DND-41 (cell line): ENCODE measurements at regions not wholly inside any gene's neighbourhood (a gene's known extent, or its start where the extent isn't known, plus 50 kb on each side); places are given as distances from the start of the nearest gene placed in this dataset.

Experiments used
- ATAC-seq: fragments of 200-7000 bp; cut with Tn5 transposase; 3 replicates; pipeline ENCODE4 v1.9.1; 2021; ENCODE audit warnings: low read depth; ENCODE audit not compliant: insufficient read depth
- DNase-seq: peaks from one replicate; pipeline ENCODE4 v3.0.0-alpha.2; 2020
- H2AFZ ChIP-seq: 2 replicates; pipeline ENCODE4 v1.6.0; 2012; ENCODE audit warnings: low read depth, low read length
- H3K27ac ChIP-seq: 2 replicates; pipeline ENCODE4 v1.5.1; 2012; ENCODE audit warnings: low read length, inconsistent platforms
- H3K27me3 ChIP-seq: fragments of 200-600 bp; sonication (generic); 2 replicates; pipeline ENCODE4 v1.6.0; 2012; ENCODE audit warnings: low read length, mild to moderate bottlenecking, inconsistent platforms; ENCODE audit not compliant: insufficient read depth, poor library complexity
- H3K36me3 ChIP-seq: 2 replicates; pipeline ENCODE4 v1.5.1; 2012; ENCODE audit warnings: low read length, inconsistent platforms; ENCODE audit not compliant: insufficient read depth
- H3K4me1 ChIP-seq: 2 replicates; pipeline ENCODE4 v1.5.1; 2012; ENCODE audit warnings: mild to moderate bottlenecking, low read length; ENCODE audit not compliant: insufficient read depth
- H3K4me2 ChIP-seq: 2 replicates; pipeline ENCODE4 v1.6.0; 2012; ENCODE audit warnings: mild to moderate bottlenecking, moderate library complexity, low read length, inconsistent platforms; ENCODE audit not compliant: insufficient read depth
- H3K4me3 ChIP-seq, 2 experiments: fragments of 200-600 bp in 1 of 2; shearing (Covaris generic) in 1 of 2; 2 replicates each; pipeline ENCODE4 v1.5.1; 2012 to 2016; ENCODE audit warnings: inconsistent platforms in 2 of 2, low read length in 2 of 2, mild to moderate bottlenecking in 2 of 2, low read depth in 1 of 2, moderate library complexity in 1 of 2
- H3K79me2 ChIP-seq: 2 replicates; pipeline ENCODE4 v1.6.0; 2012; ENCODE audit warnings: low read length, inconsistent platforms; ENCODE audit not compliant: insufficient read depth
- H3K9ac ChIP-seq: 2 replicates; pipeline ENCODE4 v1.6.0; 2012; ENCODE audit warnings: low read depth, mild to moderate bottlenecking, inconsistent platforms, low read length, moderate library complexity
- H3K9me3 ChIP-seq: 2 replicates; pipeline ENCODE4 v1.5.1; 2012; ENCODE audit warnings: low read length, moderate library complexity, mild to moderate bottlenecking, inconsistent platforms; ENCODE audit not compliant: insufficient read depth, severe bottlenecking
- H4K20me1 ChIP-seq: 2 replicates; pipeline ENCODE4 v1.6.0; 2012; ENCODE audit warnings: low read length; ENCODE audit not compliant: insufficient read depth
- CTCF ChIP-seq: IDR thresholded peaks from 2 replicates; pipeline ENCODE4 v1.5.1; 2012; ENCODE audit warnings: borderline replicate concordance, low read length, moderate library complexity, mild to moderate bottlenecking; ENCODE audit not compliant: poor library complexity, severe bottlenecking; ENCODE audit errors: extremely low read depth
- EZH2 ChIP-seq: IDR thresholded peaks from 3 replicates; pipeline ENCODE4 v1.6.1; 2012; ENCODE audit warnings: borderline replicate concordance, low read depth, mild to moderate bottlenecking, moderate library complexity, low read length, inconsistent platforms; ENCODE audit not compliant: severe bottlenecking

GRCh38 chr6:111990214-111990613 is 63.7 kb upstream of the CCN6 start:
- H3K27ac ChIP-seq, result no peak overlapping the region
- TF ChIP-seq CTCF (no peak), EZH2 (no peak)

GRCh38 chr6:111992851-111993250 is 61.1 kb upstream of the CCN6 start:
- peak; percentile 79 for DNase-seq
- Histone ChIP-seq H3K4me3 (no peak overlapping the region), H3K4me1 (peaks cover 57% of the 10 kb centered on the region), H4K20me1 (no peaks in the 10 kb centered on the region), H3K27ac (peak overlapping the region; percentile 81), H3K9me3 (no peaks in the 10 kb centered on the region), H3K79me2 (no peaks in the 10 kb centered on the region), H3K9ac (no peak overlapping the region; the same call in 1 of the 2 replicates), H2AFZ (peak overlapping the region; percentile 52; the same call in 1 of the 2 replicates), H3K27me3 (no peaks in the 10 kb centered on the region), H3K36me3 (no peaks in the 10 kb centered on the region), H3K4me2 (peak overlapping the region; percentile 43)
- TF ChIP-seq CTCF (no peak), EZH2 (no peak)
- peak; percentile 86 for ATAC-seq

More at GRCh38 chr6:111990214-111990613, 63.7 kb upstream of the CCN6 start:
- Histone ChIP-seq H3K4me1 (peaks cover 44% of the 10 kb centered on the region), H3K4me3 (no peak overlapping the region), H3K9me3 (no peaks in the 10 kb centered on the region), H3K36me3 (no peaks in the 10 kb centered on the region), H3K4me2 (no peak overlapping the region), H4K20me1 (no peaks in the 10 kb centered on the region), H3K9ac (no peak overlapping the region), H3K27me3 (no peaks in the 10 kb centered on the region), H3K79me2 (no peaks in the 10 kb centered on the region), H2AFZ (no peak overlapping the region)
- no peak for ATAC-seq
- no peak for DNase-seq

- TF ChIP-seq EZH2 (no peak), CTCF (peak; percentile 11)
- no peaks in the 10 kb centered on the region for H3K27me3 ChIP-seq
- peak overlapping the region; percentile 43 for H3K4me2 ChIP-seq
- peaks cover 57% of the 10 kb centered on the region for H3K4me1 ChIP-seq
- no peaks in the 10 kb centered on the region for H3K9me3 ChIP-seq
- peak overlapping the region; percentile 21 for H3K9ac ChIP-seq
- peak overlapping the region; percentile 81 for H3K27ac ChIP-seq
- H3K36me3 ChIP-seq, result no peaks in the 10 kb centered on the region
- H4K20me1 ChIP-seq, result no peaks in the 10 kb centered on the region
- H3K4me3 ChIP-seq, result peak overlapping the region in 1 of 2 experiments; percentile 10; a peak in 1 of 4 replicates
- H2AFZ ChIP-seq, result peak overlapping the region; percentile 52
- ATAC-seq (peak; percentile 41), DNase-seq (peak; percentile 48)
- no peaks in the 10 kb centered on the region for H3K79me2 ChIP-seq
Measured at GRCh38 chr6:111993342-111993741, 60.6 kb upstream of the CCN6 start.

- Histone ChIP-seq H3K4me2 (no peak overlapping the region), H3K27me3 (no peaks in the 10 kb centered on the region), H3K36me3 (no peaks in the 10 kb centered on the region), H3K4me3 (no peak overlapping the region), H3K9ac (no peak overlapping the region), H3K9me3 (no peaks in the 10 kb centered on the region), H2AFZ (no peak overlapping the region), H4K20me1 (no peaks in the 10 kb centered on the region), H3K4me1 (peaks cover 51% of the 10 kb centered on the region), H3K27ac (no peak overlapping the region), H3K79me2 (no peaks in the 10 kb centered on the region)
- no peak for DNase-seq
- TF ChIP-seq CTCF (no peak), EZH2 (no peak)
- ATAC-seq, result no peak
Measured at GRCh38 chr6:111994791-111995190, 59.1 kb upstream of the CCN6 start.
